GM04504 (cell line): ENCODE measurements at regions not wholly inside any gene's neighbourhood (a gene's known extent, or its start where the extent isn't known, plus 50 kb on each side); places are given as distances from the start of the nearest gene placed in this dataset.

Source experiments
- DNase-seq: peaks from one replicate; pipeline ENCODE4 v3.0.0-alpha.2; 2012; ENCODE audit warnings: low read depth

DNA sequence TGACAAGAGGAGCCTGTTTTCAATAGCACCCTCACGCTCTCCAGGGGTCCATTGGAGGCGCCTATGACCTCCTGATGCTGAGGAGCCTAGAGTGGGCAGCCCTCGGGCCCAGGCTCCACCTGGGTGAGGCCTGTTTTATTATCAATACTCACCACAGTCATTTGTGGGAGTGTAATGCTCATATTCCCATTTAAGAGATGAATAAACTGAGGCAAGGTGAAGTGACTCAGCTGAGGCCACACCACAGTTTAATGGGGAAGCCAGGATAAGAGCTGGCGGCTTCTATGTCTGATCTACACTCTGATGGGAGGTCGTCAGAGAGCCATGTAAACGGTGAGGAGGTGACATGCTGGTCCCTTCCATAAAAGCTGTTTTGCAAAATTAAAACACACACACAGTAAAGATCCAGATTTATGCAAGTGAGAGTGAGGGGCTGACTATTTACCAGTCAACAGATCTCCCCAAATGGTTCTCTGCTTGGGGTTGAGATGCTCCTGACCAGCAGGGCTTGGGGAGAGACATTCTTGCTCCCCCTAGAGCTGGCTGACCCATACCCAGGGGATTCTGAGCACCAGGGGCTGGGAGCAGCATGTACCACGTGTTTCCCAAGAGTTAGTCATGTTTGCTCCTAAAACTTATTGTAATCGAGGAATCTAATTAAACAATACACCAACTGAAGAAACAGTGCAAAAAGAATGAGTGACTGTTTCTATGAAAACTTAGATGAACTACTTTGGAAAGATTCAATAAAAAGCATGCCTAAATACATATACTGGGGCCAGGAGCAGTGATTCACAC is 81.0 kb upstream of the INSIG1 start:
- DNase-seq, result no peak

DNA sequence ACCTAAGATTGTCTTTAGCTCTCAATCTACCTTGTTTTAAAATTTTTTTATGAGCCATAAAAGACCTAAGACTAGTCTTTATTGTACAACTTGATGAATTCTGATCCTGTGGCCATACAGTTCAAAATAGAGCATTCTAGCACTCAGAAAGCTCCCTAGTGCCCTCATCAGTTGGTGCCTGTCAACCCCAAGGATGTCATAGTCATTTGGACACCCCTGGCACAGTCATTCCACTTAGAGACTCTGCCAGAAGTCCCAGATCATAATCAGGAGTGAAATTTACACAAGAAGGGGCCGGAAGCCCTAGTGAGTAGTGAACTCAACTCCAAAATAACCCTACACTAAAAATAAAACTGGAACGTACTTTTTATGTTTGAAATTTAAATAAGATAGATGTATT is 80.0 kb upstream of the INSIG1 start:
- no peak for DNase-seq

GRCh38 chr7:155218276-155219153 is 79.2 kb upstream of the INSIG1 start:
- DNase-seq, result no peak

DNA sequence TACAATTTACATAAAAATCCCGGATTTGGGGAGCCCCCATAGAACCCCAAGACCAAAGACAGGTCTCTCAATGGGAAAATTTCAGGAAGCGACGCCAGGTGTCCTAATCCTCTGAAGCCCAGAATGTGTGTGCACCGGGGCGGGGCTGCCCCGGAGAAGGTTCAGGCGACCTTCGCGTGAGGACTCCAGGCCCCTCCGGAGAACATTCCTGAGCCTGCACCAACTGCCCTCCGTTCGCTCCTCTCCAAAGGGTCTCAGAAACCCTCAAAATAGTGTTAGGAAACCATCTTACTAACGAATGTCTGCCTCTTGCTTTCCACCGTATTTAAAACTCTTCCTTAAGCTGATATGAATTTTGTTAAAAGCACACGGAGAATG is 78.5 kb upstream of the INSIG1 start:
- DNase-seq, result no peak

DNA sequence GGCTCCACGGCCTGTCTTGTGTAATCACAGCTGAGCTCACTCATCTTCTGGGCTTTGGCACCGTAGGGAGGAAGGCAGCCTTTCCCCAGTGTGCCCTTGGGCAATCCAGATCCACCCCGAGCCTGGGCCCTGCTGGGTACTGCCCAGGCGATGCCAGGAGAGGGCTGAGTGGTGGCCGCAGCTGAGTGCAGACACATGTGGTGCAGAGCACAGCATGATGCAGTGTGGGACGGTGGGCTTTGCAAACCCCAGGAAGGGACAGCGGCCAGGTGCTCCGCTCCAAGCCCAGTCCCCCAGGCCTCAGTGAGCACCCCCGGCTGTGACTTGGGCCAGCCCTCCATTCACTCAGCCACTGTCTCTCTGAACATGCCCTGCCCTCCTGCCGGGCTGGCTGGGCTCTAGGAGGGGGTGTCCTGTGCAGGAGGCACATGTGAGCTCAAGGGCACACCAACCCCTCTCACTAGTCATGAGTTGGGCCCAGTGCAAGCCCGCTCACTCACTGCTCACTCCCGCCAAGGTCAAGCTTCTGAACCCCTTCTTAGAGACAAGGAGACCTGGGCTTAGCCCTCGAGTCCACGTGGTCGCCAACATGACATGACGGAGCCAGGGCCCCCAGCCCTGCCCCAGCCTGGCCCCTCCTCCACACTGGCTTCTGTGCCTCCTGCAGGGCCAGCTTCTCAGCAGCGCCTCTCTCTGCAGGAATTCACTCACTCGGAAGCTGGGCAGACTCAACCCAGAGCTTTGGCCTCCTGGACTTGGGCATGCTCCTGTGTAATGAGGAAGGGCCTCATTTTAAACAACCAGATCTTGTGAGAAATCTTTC is 77.5 kb upstream of the INSIG1 start:
- no peak for DNase-seq

- DNase-seq, result no peak
Measured at GRCh38 chr7:155220903-155221302, 76.8 kb upstream of the INSIG1 start.

- DNase-seq, result no peak
Measured at GRCh38 chr7:155221547-155221946, 76.1 kb upstream of the INSIG1 start.

GRCh38 chr7:155222061-155222460 is 75.6 kb upstream of the INSIG1 start:
- DNase-seq, result no peak

DNA sequence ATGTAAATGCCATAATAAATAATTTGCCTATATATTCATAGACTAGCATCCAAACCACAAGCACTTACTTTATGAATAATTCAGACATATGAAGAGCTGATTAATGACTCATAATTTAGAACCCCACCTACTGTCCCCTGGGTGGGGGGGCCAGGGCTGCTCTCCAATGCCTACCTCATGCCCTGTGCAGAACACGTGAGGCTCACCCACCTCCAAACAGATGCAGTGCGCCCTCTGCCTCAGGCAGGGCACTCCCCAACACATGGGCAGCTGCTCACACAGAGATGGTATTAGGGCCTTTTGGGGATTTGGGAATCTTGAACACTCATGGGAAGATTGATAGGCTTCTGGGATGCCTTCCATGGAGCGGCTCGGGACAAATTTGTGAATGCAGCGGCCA is 75.1 kb upstream of the INSIG1 start:
- DNase-seq, result no peak

DNA sequence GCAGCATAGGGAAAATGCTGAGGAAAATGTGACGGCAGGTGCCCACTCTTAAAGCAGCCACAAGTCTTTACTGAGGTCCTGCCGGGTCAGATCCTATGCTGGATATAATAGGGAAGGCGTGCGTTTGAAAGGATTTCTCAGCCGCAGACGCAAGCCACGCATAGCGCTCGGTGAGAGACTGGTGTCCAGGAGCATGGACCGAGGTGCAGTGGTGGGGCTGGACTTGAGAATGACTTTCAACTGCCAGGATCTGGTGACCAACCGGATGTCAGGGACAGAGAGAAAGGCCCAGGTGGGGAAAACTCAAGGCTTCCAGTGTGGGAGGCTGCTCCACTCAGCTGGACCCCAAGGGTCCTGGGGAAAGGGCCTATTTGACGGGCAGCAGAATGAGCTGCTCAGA is 74.7 kb upstream of the INSIG1 start:
- no peak for DNase-seq

GRCh38 chr7:155223503-155223902 is 74.2 kb upstream of the INSIG1 start:
- DNase-seq, result no peak

DNA sequence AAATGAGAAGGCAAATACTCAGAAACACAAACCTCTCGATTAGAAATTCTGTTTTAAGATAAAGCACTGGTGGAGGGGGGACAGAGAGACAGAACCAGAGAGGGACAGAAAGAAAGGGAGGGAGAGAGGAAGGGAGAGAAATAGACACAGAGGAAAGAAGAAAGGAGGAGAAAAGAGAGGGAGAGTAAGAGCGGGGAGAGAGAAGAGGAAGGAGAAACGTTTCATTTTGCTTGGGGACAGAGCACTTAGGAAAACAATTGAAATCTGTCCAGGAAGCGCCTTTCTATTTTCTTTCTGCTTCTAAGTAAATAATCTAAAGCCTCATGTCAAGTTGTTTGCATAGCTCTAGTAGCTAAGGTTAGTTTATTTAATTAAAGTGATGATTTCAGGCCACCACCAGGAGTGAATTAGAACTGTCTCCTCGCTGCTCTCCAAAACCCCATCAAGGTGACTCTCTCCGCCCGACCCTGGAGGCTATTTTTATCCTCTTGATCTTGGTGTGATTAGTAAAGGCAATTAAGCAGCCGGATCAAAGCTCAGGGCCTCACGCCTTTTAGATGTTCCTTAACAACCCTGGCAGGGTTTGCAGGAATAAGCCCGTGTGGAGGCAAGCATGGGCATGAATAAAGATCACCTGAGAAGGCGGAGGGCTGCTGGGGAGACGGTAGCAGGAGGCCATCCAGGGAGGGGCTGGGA is 73.4 kb upstream of the INSIG1 start:
- no peak for DNase-seq

DNA sequence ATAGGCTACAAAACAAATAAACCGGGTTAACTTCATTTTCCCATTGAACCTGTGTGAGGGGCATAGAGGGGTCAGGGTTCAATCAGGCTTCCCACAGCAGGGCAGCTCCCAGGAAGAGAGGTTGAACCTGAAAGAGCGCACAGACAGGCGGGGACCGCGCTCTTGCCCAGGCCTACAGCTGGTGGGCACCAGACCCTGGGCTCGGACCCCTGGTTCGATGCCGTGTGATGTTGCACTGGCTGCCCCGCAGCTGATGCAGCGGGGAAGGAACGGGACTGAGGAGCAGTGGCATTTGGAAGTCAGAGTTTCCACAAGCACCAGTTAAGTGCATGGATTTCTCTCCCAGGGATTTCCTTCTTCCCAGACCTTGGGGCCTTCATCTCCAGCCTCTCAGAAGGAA is 72.6 kb upstream of the INSIG1 start:
- DNase-seq, result no peak

GRCh38 chr7:155225516-155225915 is 72.2 kb upstream of the INSIG1 start:
- DNase-seq, result no peak

DNA sequence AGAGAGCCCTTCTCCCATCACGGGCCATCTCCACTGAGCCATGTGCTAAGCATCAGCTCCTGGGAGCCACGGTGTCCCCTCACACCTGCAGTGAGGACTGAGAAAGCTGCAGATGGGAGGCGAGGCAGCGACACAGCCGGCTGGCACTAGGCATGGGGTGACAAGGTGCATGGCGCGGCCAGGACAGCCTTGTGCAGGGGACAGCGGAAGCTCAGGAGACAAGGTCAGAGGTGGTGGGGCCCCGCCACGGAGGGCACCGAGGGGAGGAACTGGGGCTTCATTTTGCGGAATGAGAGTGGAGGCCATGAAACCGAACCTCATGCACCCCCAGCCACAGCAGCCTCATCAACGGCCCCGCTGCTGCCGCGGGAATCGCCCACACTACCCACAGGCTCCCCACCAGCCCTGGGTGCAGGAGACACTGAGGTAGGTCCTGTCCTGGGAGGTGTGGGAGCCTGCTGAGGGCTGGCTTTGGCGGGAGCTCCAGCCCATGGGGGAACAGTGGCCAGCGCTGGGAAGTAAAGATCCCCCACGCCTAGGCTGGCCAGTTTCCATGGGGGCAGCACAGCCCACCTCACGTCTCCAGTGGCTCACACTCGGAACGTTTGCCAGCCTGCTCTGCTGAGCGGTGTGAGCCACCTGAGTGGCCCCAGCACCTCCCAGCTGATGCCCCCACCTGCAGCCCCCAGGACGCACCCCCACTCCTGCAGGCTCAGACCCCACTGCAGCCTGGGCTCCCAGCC is 71.2 kb upstream of the INSIG1 start:
- no peak for DNase-seq

GRCh38 chr7:155227004-155227787 is 70.5 kb upstream of the INSIG1 start:
- no peak for DNase-seq

GRCh38 chr7:155227788-155228458 is 69.8 kb upstream of the INSIG1 start:
- DNase-seq, result no peak

DNA sequence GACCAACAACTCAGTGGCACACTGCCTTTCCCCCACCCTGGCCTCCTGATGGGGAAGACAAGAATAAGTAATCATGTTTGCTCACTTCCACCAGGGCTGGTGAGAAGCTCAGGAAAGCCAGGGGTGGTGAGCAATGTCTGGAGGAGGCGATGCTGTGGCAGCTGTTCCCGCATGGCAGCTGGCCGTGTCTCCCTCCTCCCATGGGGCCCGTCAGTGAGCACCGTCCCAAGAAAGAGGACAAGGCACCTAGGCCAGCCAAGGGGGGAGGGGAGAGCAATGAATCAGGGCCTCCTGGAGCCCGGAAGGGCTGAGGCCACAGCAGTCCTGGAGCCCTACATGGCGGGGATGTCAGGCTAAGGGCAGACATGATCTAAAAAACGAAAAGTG is 69.2 kb upstream of the INSIG1 start:
- DNase-seq, result no peak

- DNase-seq, result no peak
Measured at GRCh38 chr7:155228894-155229293, 68.8 kb upstream of the INSIG1 start.
